ENCODE measurements at regions not wholly inside any gene's neighbourhood (a gene's known extent, or its start where the extent isn't known, plus 50 kb on each side); places are given as distances from the start of the nearest gene placed in this dataset.
"Not testable (repeated sequence)": the region's sequence is repeated elsewhere in the genome, so short reads cannot be mapped to it uniquely, and the experiment has no call there.

- no peak for DNase-seq
These were observed 1369.2 kb upstream of the TMEM132C start for GRCh38 chr12:126897778-126898177.

GRCh38 chr12:126898562-126898961 is 1368.4 kb upstream of the TMEM132C start:
- no peak for DNase-seq

- no peak for DNase-seq
These were observed 1366.8 kb upstream of the TMEM132C start for GRCh38 chr12:126899926-126900792.

GRCh38 chr12:126903027-126903876 is 1363.7 kb upstream of the TMEM132C start:
- DNase-seq, result no peak

- no peak for DNase-seq
These were observed 1361.2 kb upstream of the TMEM132C start for GRCh38 chr12:126905752-126906151.

- no peak for DNase-seq
These were observed 1358.8 kb upstream of the TMEM132C start for GRCh38 chr12:126907900-126908764.

GRCh38 chr12:126908765-126909142 is 1358.2 kb upstream of the TMEM132C start:
- no peak for DNase-seq

- no peak for DNase-seq
These were observed 1356.4 kb upstream of the TMEM132C start for GRCh38 chr12:126910570-126910969.

GRCh38 chr12:126912111-126912510 is 1354.9 kb upstream of the TMEM132C start:
- no peak for DNase-seq

- no peak for DNase-seq
These were observed 1352.7 kb upstream of the TMEM132C start for GRCh38 chr12:126914170-126914793.

GRCh38 chr12:126915309-126915708 is 1351.7 kb upstream of the TMEM132C start:
- no peak for DNase-seq

- DNase-seq, result no peak
These were observed 1340.9 kb upstream of the TMEM132C start for GRCh38 chr12:126926023-126926594.

GRCh38 chr12:126930234-126930633 is 1336.7 kb upstream of the TMEM132C start:
- no peak for DNase-seq

- DNase-seq, result no peak
These were observed 1334.8 kb upstream of the TMEM132C start for GRCh38 chr12:126932156-126932555.

GRCh38 chr12:126935435-126935834 is 1331.5 kb upstream of the TMEM132C start:
- no peak for DNase-seq

- DNase-seq, result no peak
These were observed 1330.7 kb upstream of the TMEM132C start for GRCh38 chr12:126936181-126936851.

- no peak for DNase-seq
These were observed 1329.5 kb upstream of the TMEM132C start for GRCh38 chr12:126937431-126937830.

GRCh38 chr12:126944684-126945083 is 1322.3 kb upstream of the TMEM132C start:
- DNase-seq, result no peak

- DNase-seq, result not testable (repeated sequence)
These were observed 1320.0 kb upstream of the TMEM132C start for GRCh38 chr12:126946958-126947357.

- DNase-seq, result no peak
These were observed 1317.4 kb upstream of the TMEM132C start for GRCh38 chr12:126949558-126949957.

GRCh38 chr12:126950266-126950665 is 1316.7 kb upstream of the TMEM132C start:
- DNase-seq, result no peak

Measured in activated CD8-positive, alpha-beta memory T cell treated with anti-CD3 and anti-CD28 coated beads, Interleukin-2, amount 50 U/mL, for 48 hours (primary cell).